Testis (tissue), 2 donors: ENCODE measurements at regions not wholly inside any gene's neighbourhood (a gene's known extent, or its start where the extent isn't known, plus 50 kb on each side); places are given as distances from the start of the nearest gene placed in this dataset.

Experiments
- DNase-seq: peaks from one replicate; pipeline ENCODE4 v3.0.0-alpha.2; 2019
- H3K27ac ChIP-seq, 2 donors: fragments of 200-600 bp; sonication (generic); one replicate each; pipeline ENCODE4 v1.5.1; 2019
- H3K27me3 ChIP-seq: fragments of 200-600 bp; sonication (generic); one replicate; pipeline ENCODE4 v1.5.1; 2019
- H3K36me3 ChIP-seq: fragments of 200-600 bp; sonication (generic); one replicate; pipeline ENCODE4 v1.5.1; 2017; ENCODE audit warnings: low read depth; ENCODE audit errors: missing control alignments
- H3K4me1 ChIP-seq: fragments of 200-600 bp; sonication (generic); one replicate; pipeline ENCODE4 v1.5.1; 2019
- H3K4me3 ChIP-seq, 2 donors: fragments of 200-600 bp; sonication (generic); one replicate each; pipeline ENCODE4 v1.5.1; 2017 to 2019
- H3K9me3 ChIP-seq: fragments of 200-600 bp; sonication (generic); one replicate; pipeline ENCODE4 v1.5.1; 2017
- CTCF ChIP-seq, 3 experiments: fragments of 450-650 bp in 2 of 3; fragments of 200-600 bp in 1 of 3; sonication (generic) in 1 of 3; IDR thresholded peaks; one replicate each; pipeline ENCODE4 v1.5.1; 2016 to 2019; ENCODE audit warnings: antibody characterized with exemption in 3 of 3, mild to moderate bottlenecking in 2 of 3, moderate library complexity in 1 of 3
- POLR2A ChIP-seq: fragments of 450-650 bp; IDR thresholded peaks from one replicate; pipeline ENCODE4 v1.6.1; 2017; ENCODE audit warnings: antibody characterized with exemption, mild to moderate bottlenecking, moderate library complexity
- WGBS, 2 donors: methylation state at CpG; one replicate each; pipeline ENCODE4 v1.1.5; 2018; 5-methylcytosine and 5-hydroxymethylcytosine counted together
- intact Hi-C: fragments of 100-400 bp; cut with DNase I; formaldehyde crosslinking; loops from one replicate; pipeline ENCODE4 v1.15.1; 2023; ENCODE audit warnings: low total_unique reads

- Histone ChIP-seq H3K4me1 (no peaks in the 10 kb centered on the region), H3K27ac (no peak overlapping the region), H3K27me3 (no peaks in the 10 kb centered on the region), H3K4me3 (no peak overlapping the region), H3K36me3 (no peaks in the 10 kb centered on the region), H3K9me3 (no peaks in the 10 kb centered on the region)
- intact Hi-C loops = no loop called here
- TF ChIP-seq POLR2A (no peak), CTCF (IDR thresholded peaks at IDR 0.05) (no peak)
- no peak for DNase-seq
- WGBS, 2 donors = 78 to 84% methylated on average over 14 of the region's 14 CpGs
Measured at GRCh38 chr10:123427165-123427786, 238.9 kb upstream of the GPR26 start.

- H3K4me1 ChIP-seq = no peaks in the 10 kb centered on the region
- no peaks in the 10 kb centered on the region for H3K27me3 ChIP-seq
- H3K27ac ChIP-seq = no peak overlapping the region
- intact Hi-C loops = no loop called here
- no peak for DNase-seq
- H3K9me3 ChIP-seq = no peaks in the 10 kb centered on the region
- H3K36me3 ChIP-seq = no peaks in the 10 kb centered on the region
- H3K4me3 ChIP-seq = no peak overlapping the region
- 45% methylated on average over 11 of the region's 11 CpGs for WGBS, 2 donors
- TF ChIP-seq CTCF (IDR thresholded peaks at IDR 0.05) = no peak
- no peak for TF ChIP-seq POLR2A
Measured at GRCh38 chr10:123428391-123428790, 237.8 kb upstream of the GPR26 start.

- Histone ChIP-seq H3K27ac (no peak overlapping the region), H3K4me3 (no peak overlapping the region), H3K4me1 (no peaks in the 10 kb centered on the region), H3K36me3 (no peaks in the 10 kb centered on the region), H3K9me3 (no peaks in the 10 kb centered on the region), H3K27me3 (no peaks in the 10 kb centered on the region)
- DNase-seq = no peak
- intact Hi-C loops = no loop called here
- WGBS, 2 donors = 29 to 34% methylated on average over 14 of the region's 14 CpGs
- TF ChIP-seq POLR2A (no peak), CTCF (IDR thresholded peaks at IDR 0.05) (no peak)
Measured at GRCh38 chr10:123429706-123430221, 236.4 kb upstream of the GPR26 start.

- Histone ChIP-seq H3K27me3 (no peaks in the 10 kb centered on the region), H3K27ac (no peak overlapping the region), H3K4me3 (no peak overlapping the region), H3K4me1 (no peaks in the 10 kb centered on the region), H3K36me3 (no peaks in the 10 kb centered on the region), H3K9me3 (no peaks in the 10 kb centered on the region)
- intact Hi-C loops = no loop called here
- TF ChIP-seq POLR2A = no peak
- TF ChIP-seq CTCF (IDR thresholded peaks at IDR 0.05) = no peak
- DNase-seq = no peak
- WGBS, 2 donors = 85 to 91% methylated on average over 6 of the region's 6 CpGs
Measured at GRCh38 chr10:123433539-123433938, 232.6 kb upstream of the GPR26 start.

- TF ChIP-seq POLR2A (no peak), CTCF (IDR thresholded peaks at IDR 0.05) (no peak)
- 90 to 91% methylated on average over 15 of the region's 15 CpGs for WGBS, 2 donors
Measured at GRCh38 chr10:123434435-123435039, 231.6 kb upstream of the GPR26 start.

More at GRCh38 chr10:123434435-123435039, 231.6 kb upstream of the GPR26 start:
- intact Hi-C loops = no loop called here
- Histone ChIP-seq H3K36me3 (no peaks in the 10 kb centered on the region), H3K27ac (no peak overlapping the region), H3K4me3 (no peak overlapping the region), H3K27me3 (no peaks in the 10 kb centered on the region), H3K4me1 (no peaks in the 10 kb centered on the region), H3K9me3 (no peaks in the 10 kb centered on the region)
- no peak for DNase-seq
